Lung (tissue), 11 donors: ENCODE measurements at regions not wholly inside any gene's neighbourhood (a gene's known extent, or its start where the extent isn't known, plus 50 kb on each side); places are given as distances from the start of the nearest gene placed in this dataset.

Source experiments
- ATAC-seq: fragments of 200-7000 bp; cut with Tn5 transposase; one replicate; pipeline ENCODE4 v1.9.1; 2020; ENCODE audit warnings: moderate number of reproducible peaks; ENCODE audit not compliant: insufficient read depth, low FRiP score
- DNase-seq, 3 donors: peaks; one replicate each; pipeline ENCODE4 v3.0.0-alpha.2; 2013 to 2017
- H3K27ac ChIP-seq, 2 donors: one replicate each; pipeline ENCODE4 v1.5.1; 2013; ENCODE audit warnings: mild to moderate bottlenecking in 2 of 2, moderate library complexity in 2 of 2, control low read depth in 1 of 2, inconsistent platforms in 1 of 2, low read depth in 1 of 2, low read length in 1 of 2
- H3K27me3 ChIP-seq, 3 donors: one replicate each; pipeline ENCODE4 v1.5.1; 2013; ENCODE audit warnings: low read length in 2 of 3; ENCODE audit not compliant: control insufficient read depth in 3 of 3, insufficient read depth in 3 of 3
- H3K36me3 ChIP-seq, 4 donors: one replicate each; pipeline ENCODE4 v1.5.1; 2013; ENCODE audit warnings: low read length in 4 of 4, mild to moderate bottlenecking in 1 of 4, moderate library complexity in 1 of 4; ENCODE audit not compliant: control insufficient read depth in 4 of 4, insufficient read depth in 4 of 4
- H3K4me1 ChIP-seq, 5 donors: one replicate each; pipeline ENCODE4 v1.5.1; 2013; ENCODE audit warnings: low read length in 5 of 5, mild to moderate bottlenecking in 2 of 5, moderate library complexity in 1 of 5; ENCODE audit not compliant: control insufficient read depth in 5 of 5, insufficient read depth in 5 of 5
- H3K4me3 ChIP-seq: one replicate; pipeline ENCODE4 v1.5.1; 2013; ENCODE audit warnings: mild to moderate bottlenecking, control low read depth, moderate library complexity
- H3K9ac ChIP-seq, 2 donors: one replicate each; pipeline ENCODE4 v1.5.1; 2013; ENCODE audit warnings: low read length in 2 of 2, control low read depth in 1 of 2; ENCODE audit not compliant: insufficient read depth in 1 of 2
- H3K9me3 ChIP-seq, 4 donors: one replicate each; pipeline ENCODE4 v1.5.1; 2013; ENCODE audit warnings: low read length in 3 of 4, mild to moderate bottlenecking in 1 of 4, moderate library complexity in 1 of 4; ENCODE audit not compliant: control insufficient read depth in 4 of 4, insufficient read depth in 3 of 4
- CTCF ChIP-seq: IDR thresholded peaks from 2 replicates; pipeline ENCODE4 v1.5.1; 2012; ENCODE audit warnings: mild to moderate bottlenecking; ENCODE audit errors: control extremely low read depth, extremely low read depth
- WGBS, 2 donors: extraction: QIAGEN DNeasy Blood & Tissue Kit; methylation state at CpG; one replicate each; pipeline ENCODE4 v1.1.7; 2013; 5-methylcytosine and 5-hydroxymethylcytosine counted together
- donor health status: control.
- donor health status: control.
- donor health status: Bipolar disorder and iron deficiency.
- donor health status: healthy.
- donor health status: DM: yes; HTN: yes; CAD: no.

- DNase-seq (peak in 1 of 3 donors; percentile 6), ATAC-seq (no peak)
- H3K9ac ChIP-seq: no peak overlapping the region
- TF ChIP-seq CTCF: no peak
- no peak overlapping the region for H3K27ac ChIP-seq
- peaks cover 0 to 8% (median 0%) of the 10 kb centered on the region in 5 donors for H3K4me1 ChIP-seq
- H3K4me3 ChIP-seq: no peak overlapping the region
- no peaks in the 10 kb centered on the region for H3K27me3 ChIP-seq
- H3K36me3 ChIP-seq: no peaks in the 10 kb centered on the region
- 18 to 25% methylated on average over 2 of the region's 2 CpGs for WGBS, 2 donors
- H3K9me3 ChIP-seq: no peaks in the 10 kb centered on the region
Measured at GRCh38 chr7:17142831-17143541, 155.5 kb upstream of the AHR start.

GRCh38 chr7:17144322-17144721 lies 154.1 kb upstream of the AHR start:
- Histone ChIP-seq H3K27me3 (no peaks in the 10 kb centered on the region), H3K9me3 (no peaks in the 10 kb centered on the region), H3K4me1 (peaks cover 0 to 8% (median 0%) of the 10 kb centered on the region in 5 donors), H3K9ac (no peak overlapping the region), H3K27ac (no peak overlapping the region), H3K4me3 (no peak overlapping the region), H3K36me3 (no peaks in the 10 kb centered on the region)
- no peak for TF ChIP-seq CTCF
- WGBS, 2 donors: 49 to 51% methylated on average over 4 of the region's 4 CpGs
- ATAC-seq: no peak
- DNase-seq: no peak

- Histone ChIP-seq H3K36me3 (no peaks in the 10 kb centered on the region), H3K9ac (no peak overlapping the region), H3K4me3 (no peak overlapping the region), H3K9me3 (no peaks in the 10 kb centered on the region), H3K27ac (no peak overlapping the region), H3K4me1 (peaks cover 0 to 8% (median 0%) of the 10 kb centered on the region in 5 donors), H3K27me3 (no peaks in the 10 kb centered on the region)
- DNase-seq (peak in 1 of 3 donors; percentile 24), ATAC-seq (no peak)
- TF ChIP-seq CTCF: no peak
- WGBS, 2 donors: 81 to 93% methylated on average over 4 of the region's 4 CpGs
Measured at GRCh38 chr7:17146621-17147020, 151.8 kb upstream of the AHR start.

- 87 to 92% methylated on average over 7 of the region's 7 CpGs for WGBS, 2 donors
- DNase-seq (no peak), ATAC-seq (no peak)
- Histone ChIP-seq H3K27ac (no peak overlapping the region), H3K27me3 (no peaks in the 10 kb centered on the region), H3K9ac (no peak overlapping the region), H3K4me3 (no peak overlapping the region), H3K36me3 (no peaks in the 10 kb centered on the region), H3K4me1 (peaks cover 0 to 8% (median 0%) of the 10 kb centered on the region in 5 donors), H3K9me3 (no peaks in the 10 kb centered on the region)
- no peak for TF ChIP-seq CTCF
Measured at GRCh38 chr7:17147409-17147808, 151.0 kb upstream of the AHR start.
